Fibroblast of skin of right quadriceps (primary cell): ENCODE measurements at regions not wholly inside any gene's neighbourhood (a gene's known extent, or its start where the extent isn't known, plus 50 kb on each side); places are given as distances from the start of the nearest gene placed in this dataset.
"Not testable (repeated sequence)": the region's sequence is repeated elsewhere in the genome, so short reads cannot be mapped to it uniquely, and the experiment has no call there.

ENCODE experiments used
- DNase-seq: peaks from one replicate; pipeline ENCODE4 v3.0.0-alpha.2; 2013

- DNase-seq = peak; percentile 33
Measured at GRCh38 chr7:42720991-42721796, 190.7 kb downstream of the C7orf25 start.

GRCh38 chr7:42720012-42720411 lies 191.9 kb downstream of the C7orf25 start:
- peak; percentile 21 for DNase-seq

GRCh38 chr7:42718466-42718865 lies 193.4 kb downstream of the C7orf25 start:
- DNase-seq = not testable (repeated sequence)

- DNase-seq = no peak
Measured at GRCh38 chr7:42714356-42714755, 197.5 kb downstream of the C7orf25 start.

GRCh38 chr7:42709284-42709683 lies 202.6 kb downstream of the C7orf25 start:
- DNase-seq = no peak

GRCh38 chr7:42704710-42705109 lies 207.2 kb downstream of the C7orf25 start:
- no peak for DNase-seq

GRCh38 chr7:42702647-42703046 lies 209.2 kb downstream of the C7orf25 start:
- no peak for DNase-seq

- no peak for DNase-seq
Measured at GRCh38 chr7:42700406-42701327, 211.2 kb downstream of the C7orf25 start.

- no peak for DNase-seq
Measured at GRCh38 chr7:42699380-42700178, 212.3 kb downstream of the C7orf25 start.

GRCh38 chr7:42698600-42699374 lies 213.1 kb downstream of the C7orf25 start:
- DNase-seq = peak; percentile 24

- peak; percentile 48 for DNase-seq
Measured at GRCh38 chr7:42694894-42695507, 216.9 kb downstream of the C7orf25 start.

- DNase-seq = no peak
Measured at GRCh38 chr7:42693722-42694121, 218.1 kb downstream of the C7orf25 start.

- DNase-seq = peak; percentile 85
Measured at GRCh38 chr7:42692621-42693020, 219.2 kb downstream of the C7orf25 start.

- DNase-seq = peak; percentile 68
Measured at GRCh38 chr7:42690794-42691639, 220.9 kb downstream of the C7orf25 start.

GRCh38 chr7:42689626-42690025 lies 222.2 kb downstream of the C7orf25 start:
- no peak for DNase-seq

- no peak for DNase-seq
Measured at GRCh38 chr7:42688056-42688371, 223.9 kb downstream of the C7orf25 start.

GRCh38 chr7:42687211-42688055 lies 224.4 kb downstream of the C7orf25 start:
- DNase-seq = no peak

GRCh38 chr7:42686594-42687156 lies 225.2 kb downstream of the C7orf25 start:
- no peak for DNase-seq

GRCh38 chr7:42685911-42686310 lies 226.0 kb downstream of the C7orf25 start:
- DNase-seq = no peak
